ENCODE measurements at regions not wholly inside any gene's neighbourhood (a gene's known extent, or its start where the extent isn't known, plus 50 kb on each side); places are given as distances from the start of the nearest gene placed in this dataset.

- TF ChIP-seq, protein P1, sequence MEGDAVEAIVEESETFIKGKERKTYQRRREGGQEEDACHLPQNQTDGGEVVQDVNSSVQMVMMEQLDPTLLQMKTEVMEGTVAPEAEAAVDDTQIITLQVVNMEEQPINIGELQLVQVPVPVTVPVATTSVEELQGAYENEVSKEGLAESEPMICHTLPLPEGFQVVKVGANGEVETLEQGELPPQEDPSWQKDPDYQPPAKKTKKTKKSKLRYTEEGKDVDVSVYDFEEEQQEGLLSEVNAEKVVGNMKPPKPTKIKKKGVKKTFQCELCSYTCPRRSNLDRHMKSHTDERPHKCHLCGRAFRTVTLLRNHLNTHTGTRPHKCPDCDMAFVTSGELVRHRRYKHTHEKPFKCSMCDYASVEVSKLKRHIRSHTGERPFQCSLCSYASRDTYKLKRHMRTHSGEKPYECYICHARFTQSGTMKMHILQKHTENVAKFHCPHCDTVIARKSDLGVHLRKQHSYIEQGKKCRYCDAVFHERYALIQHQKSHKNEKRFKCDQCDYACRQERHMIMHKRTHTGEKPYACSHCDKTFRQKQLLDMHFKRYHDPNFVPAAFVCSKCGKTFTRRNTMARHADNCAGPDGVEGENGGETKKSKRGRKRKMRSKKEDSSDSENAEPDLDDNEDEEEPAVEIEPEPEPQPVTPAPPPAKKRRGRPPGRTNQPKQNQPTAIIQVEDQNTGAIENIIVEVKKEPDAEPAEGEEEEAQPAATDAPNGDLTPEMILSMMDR (IDR thresholded peaks at IDR 0.05): no peak
- TF ChIP-seq POLR2A (IDR thresholded peaks at IDR 0.05): no peak
Measured at GRCh38 chr15:48016865-48017264, 103.9 kb upstream of the SLC24A5 start.
